Left kidney (tissue), 1 donor: ENCODE measurements at regions not wholly inside any gene's neighbourhood (a gene's known extent, or its start where the extent isn't known, plus 50 kb on each side); places are given as distances from the start of the nearest gene placed in this dataset.

Experiments
- DNase-seq: peaks from one replicate; pipeline ENCODE4 v3.0.0-alpha.2; 2013

DNA sequence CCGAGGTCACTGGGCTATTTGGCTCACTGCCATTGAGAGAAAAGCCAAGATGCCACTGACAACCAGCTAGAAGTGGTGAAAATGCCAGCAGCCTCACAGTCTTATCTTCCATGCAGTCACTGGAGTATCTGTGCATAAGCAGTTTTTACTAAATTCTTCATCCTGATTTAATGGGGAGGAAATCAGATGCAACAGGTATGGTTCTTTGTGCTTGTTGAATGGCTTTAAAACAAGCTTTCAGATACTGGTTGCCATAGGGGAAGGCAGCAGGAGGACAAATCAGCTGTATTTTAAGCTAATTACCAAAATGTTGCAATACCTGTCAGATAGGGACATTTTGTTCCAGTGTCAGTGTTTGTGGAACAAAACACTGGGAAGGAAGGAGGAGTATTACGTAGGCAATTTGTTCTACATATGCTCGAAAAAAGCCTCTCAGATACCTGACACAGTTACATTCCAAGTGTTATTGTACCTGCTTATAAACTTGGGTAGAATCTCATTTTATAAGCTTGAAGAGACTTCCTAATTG, 54.1 kb upstream of the ARHGAP5 start:
- no peak for DNase-seq

DNA sequence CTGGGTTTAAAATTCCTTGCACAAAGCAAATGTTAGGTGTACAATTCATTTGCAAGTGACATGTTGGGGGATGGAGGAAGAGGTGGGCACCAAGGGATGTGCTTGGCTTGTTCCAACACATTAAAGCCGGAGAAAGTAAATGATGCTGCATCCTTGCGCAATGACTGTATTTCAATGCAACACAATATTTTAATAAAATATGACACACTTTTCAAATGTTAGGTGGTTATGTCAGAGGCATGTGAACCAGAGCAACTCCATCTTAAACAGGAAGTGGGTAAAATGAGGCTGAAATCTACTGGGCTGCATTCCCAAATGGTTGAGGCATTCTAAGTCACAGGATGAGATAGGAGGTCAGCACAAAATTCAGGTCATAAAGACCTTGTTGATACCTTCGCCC, 53.6 kb upstream of the ARHGAP5 start:
- no peak for DNase-seq

DNA sequence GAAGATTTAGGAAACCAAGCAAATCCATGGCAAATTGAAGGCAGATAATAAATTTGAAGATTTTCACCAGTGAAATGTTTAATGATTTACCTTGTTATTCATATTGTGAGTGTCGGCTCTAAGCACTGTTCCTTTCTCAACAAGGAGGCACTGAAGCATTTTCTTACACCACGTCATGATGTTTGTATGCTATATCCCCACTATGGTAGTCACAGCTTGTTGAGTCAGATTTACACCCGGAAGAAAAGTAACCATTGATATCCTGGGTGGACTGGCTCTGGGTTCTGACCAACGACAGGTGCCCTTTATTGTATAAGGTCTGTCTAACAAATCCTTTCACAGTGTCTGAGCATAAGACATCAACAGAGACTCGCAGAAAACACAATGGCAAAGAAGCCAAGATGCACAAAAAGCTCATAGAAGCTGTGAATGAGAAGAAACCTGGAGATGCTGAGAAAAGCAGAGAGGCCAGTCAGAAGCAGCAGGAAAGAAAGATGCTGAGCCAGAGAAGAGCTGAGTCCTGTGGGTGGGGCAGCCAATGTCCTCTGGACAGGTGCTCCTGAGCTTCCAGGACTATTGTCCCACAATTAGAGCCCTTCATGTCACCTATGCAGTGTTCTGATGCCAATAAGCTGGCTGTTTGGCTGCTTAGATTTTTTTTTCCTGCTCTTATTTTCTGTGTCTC, 49.7 kb upstream of the ARHGAP5 start:
- no peak for DNase-seq
